HG02943 (cell line): ENCODE measurements at regions not wholly inside any gene's neighbourhood (a gene's known extent, or its start where the extent isn't known, plus 50 kb on each side); places are given as distances from the start of the nearest gene placed in this dataset.
"Not testable (repeated sequence)": the region's sequence is repeated elsewhere in the genome, so short reads cannot be mapped to it uniquely, and the experiment has no call there.

Experiments
- ATAC-seq: cut with Tn5 transposase; IDR thresholded peaks from one replicate; pipeline ENCODE4 v1.9.1; 2021; ENCODE audit warnings: mild to moderate bottlenecking, low read depth, moderate library complexity; ENCODE audit not compliant: unreplicated experiment

DNA sequence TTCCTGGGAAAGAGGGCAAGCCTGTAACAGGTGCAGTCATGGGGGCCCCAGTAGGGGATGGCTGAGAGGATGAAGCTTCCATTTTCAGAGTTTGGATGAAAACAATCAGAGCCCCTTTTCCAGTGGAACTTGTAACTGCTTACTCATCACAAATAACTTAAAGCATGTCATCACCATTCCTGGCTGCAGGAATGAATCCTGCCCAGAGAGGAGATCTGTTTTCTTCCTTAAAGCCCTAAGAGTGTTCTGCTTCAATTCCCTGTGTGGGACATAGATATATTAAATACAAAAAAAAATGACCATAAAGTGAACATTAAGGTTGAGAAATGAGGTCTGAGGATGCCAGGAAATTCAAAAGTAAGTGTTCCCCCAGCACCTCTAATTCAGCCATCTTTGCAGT is 183.4 kb upstream of the MEIS1 start:
- ATAC-seq = no peak

DNA sequence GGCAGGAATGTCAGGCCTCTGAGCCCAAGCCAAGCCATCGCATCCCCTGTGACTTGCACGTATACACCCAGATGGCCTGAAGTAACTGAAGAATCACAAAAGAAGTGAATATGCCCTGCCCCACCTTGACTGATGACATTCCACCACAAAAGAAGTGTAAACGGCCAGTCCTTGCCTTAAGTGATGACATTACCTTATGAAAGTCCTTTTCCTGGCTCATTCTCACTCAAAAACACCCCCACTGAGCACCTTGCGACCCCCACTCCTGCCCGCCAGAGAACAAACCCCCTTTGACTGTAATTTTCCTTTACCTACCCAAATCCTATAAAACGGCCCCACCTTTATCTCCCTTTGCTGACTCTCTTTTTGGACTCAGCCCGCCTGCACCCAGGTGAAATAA is 185.8 kb upstream of the MEIS1 start:
- not testable (repeated sequence) for ATAC-seq

DNA sequence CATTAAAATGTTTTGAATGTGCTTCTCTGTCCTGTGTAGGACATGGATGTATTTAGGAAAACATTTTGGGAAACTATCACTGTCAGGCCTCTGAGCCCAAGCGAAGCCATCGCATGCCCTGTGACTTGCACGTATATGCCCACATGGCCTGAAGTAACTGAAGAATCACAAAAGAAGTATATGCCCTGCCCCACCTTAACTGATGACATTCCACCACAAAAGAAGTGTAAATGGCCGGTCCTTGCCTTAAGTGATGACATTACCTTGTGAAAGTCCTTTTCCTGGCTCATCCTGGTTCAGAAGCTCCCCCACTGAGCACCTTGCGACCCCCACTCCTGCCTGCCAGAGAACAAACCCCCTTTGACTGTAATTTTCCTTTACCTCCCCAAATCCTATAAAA is 191.1 kb upstream of the MEIS1 start:
- not testable (repeated sequence) for ATAC-seq

DNA sequence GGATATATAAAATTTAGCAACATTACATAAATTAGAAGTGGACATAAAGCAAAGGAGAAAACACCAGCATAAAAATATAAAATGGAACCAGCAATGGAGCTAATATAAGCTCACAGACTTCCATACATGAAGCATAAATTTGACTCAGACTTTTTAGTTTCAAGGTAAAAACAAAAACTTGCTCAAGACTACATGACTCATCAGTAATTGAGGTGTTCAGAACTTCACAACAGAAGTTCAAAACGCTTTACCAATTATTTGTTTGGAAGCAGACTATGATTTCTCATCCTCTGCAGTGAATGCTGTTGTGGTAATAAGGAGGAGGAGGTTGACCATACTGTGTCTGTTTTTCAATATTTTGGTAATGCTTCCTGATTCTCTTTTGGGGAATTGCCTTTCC is 192.0 kb upstream of the MEIS1 start:
- ATAC-seq = not testable (repeated sequence)

DNA sequence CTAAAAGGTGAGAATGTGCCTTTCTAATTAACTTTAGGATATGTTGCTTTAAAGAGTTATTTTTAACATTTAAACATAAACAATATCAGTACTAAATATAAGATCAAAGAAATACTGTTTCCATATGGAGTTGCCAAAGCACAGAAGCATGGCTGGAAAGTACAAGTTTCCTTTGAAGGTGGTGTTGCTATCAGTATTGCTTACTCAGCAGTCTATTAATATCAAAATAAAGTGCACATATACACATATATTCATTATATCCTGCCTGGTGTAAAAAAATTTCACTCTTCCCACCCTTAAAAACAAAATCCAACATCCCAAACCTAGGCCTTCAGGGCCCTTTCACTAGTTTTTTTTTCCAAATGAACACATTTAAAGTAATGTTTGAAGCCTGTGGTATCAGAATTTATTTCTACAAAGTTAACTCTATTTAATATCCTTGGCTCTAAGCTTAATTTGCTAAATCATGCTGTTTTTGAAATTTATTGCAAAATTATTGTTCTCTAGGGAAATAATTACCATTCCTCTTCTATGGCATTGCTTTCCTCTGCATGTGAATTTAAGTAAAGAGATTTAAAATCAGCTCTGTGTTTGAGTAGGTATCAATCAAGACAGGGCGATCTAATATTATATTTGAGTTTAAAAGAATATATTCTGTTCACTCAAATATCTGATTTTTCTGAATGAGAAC is 192.7 kb upstream of the MEIS1 start:
- no peak for ATAC-seq

DNA sequence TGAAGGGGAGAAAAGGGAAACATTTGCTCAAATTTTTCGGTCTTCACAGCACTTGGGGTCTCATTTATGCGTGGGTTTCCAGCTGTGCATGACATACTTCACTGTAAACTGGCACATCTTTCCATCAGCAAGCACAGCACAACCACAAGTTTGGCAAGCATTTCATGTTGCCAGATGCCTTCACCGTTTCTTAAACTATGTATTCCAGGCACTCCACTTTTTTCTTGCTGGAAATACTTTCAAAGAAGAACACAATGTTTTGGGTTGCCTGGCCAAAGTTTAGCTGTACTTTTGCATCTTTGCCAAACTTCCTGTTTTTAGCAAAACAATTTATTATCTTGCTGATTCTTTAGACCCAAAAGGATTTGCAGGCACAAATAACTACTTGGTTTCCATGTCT is 194.6 kb upstream of the MEIS1 start:
- no peak for ATAC-seq

DNA sequence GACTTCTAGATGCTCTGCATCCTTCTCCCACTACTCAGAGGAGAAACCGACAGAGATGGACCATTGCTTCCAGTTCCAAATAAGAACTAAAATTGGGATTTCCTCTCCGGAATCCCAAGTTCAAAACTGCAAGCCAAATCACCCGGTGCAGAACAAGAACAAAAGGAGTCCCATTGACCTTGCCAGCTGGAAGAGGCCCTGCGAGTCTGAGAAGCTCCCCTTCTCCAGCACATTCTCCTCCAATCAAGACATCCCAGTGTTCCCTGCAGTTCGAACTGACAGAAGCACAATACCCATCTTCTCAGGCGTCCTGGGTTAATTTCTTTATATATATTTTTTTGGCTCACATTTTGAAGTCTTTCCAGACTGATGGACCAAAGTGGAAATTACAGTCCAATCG is 195.3 kb upstream of the MEIS1 start:
- ATAC-seq = no peak

DNA sequence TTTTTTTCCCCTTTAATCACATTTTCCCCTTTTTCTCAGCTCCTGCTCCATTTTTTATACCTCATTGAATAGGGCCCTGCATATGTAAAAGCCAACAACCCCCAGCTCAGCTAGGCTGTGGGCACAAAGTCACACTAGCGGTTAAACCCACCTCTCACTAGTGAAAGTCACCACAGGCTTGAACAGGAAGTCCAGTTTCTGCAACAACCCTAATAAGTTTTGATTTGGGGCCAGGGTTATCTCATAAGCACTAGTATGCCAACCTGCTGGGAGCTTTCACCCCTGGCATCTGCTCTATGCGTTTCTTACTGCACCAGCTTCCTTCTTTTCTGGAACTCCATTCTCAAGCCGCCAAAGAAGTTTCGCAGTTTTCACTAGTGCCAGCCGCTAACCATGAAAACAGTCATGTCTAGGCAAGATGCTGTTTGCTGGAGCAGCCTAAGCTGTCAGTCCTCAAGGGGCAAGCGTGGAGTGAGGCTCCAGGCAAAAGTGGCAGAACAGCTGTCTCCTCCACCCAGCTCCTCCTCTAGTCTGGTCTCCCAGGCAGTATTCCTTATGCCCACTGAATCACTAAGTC is 197.0 kb upstream of the MEIS1 start:
- ATAC-seq = no peak

DNA sequence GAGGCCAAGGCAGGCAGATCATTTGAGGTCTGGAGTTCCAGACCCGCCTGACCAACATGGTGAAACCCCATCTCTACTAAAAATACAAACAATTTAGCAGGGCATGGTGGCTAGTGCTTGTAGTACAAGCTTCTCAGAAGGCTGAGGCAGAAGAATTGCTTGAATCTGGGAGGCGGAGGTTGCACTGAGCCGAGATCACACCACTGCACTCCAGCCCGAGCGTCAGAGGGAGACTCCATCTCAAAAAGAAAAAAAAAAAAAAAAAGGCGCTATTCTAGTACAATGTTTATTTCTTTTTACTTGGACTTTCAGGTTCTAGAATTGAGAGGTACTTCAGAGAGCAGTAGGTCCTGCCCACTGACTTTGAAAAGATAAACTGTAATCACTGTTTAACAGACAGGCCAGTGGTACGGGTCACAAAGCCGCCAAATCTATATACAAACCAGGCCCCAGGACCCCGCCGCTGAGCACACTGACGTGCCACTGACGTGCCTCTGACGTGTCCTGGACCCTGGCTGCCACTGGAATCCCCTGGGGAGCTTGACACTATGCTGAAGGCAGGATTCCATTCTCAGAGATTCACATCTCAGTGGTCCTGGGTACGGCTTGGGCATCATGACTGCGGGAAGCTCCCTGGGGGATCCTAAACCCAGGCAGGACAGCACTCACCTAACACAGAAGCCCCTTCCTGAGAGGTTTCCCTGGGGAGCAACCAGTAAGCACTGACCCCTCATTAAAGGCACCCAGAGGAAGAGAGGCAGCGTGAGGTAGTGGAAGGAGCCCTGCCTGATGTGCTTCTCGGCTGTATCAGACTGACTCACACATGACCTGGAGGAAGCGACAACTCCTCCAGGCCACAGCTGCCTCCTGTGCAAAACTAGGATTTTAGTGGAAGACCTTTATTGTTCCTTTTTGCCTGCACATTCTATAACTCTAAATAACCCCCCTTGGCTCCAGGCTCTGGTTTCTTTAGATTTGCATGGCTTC is 197.8 kb upstream of the MEIS1 start:
- ATAC-seq = no peak

DNA sequence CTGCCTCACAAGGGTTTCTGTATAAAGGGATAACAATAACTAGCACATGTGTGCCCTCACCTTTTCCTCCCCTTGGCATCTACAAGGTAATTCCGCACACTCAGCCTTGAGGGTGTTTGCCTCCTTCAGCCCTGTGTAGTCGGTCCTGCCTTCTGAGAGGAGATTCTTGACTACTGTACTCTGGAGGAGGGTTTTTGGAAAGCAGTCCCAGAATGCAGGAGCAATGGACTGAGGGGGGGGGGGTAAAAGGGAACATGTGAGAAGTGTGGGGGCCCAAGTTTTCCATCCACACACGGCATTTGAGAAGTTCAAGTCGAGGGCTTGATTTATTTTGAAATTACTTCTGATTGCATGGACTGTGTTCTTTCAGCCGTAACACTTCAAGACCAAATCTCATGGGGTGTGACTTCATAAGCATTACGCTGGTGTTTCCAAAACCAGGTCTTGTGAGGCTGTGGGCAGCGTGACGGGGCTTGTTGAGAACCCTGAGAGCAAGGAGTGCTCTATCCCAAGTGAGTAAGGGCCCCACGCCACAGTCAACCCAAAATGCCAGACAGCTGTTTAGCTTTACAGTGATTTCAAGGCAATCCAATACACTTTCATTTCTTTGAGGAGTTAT is 198.7 kb upstream of the MEIS1 start:
- ATAC-seq = no peak

DNA sequence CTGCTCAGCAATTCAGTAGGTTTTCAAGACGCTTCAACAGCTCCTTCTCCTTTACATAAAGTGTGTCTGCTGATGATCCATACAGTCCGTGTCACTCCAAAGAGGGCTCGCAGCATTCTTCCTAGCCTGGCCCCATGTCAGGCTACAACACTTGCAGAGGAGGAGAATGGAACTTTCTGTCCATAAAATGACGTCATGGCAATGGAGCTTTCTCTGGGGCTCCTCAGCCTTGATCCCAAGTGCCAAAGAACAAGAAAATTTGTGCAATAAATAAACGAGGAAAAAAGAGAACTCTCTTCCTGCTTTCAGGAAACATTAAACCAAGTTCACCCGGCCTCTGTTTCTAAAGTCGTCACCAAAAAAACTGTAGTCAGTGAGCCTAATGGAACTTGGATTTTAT is 199.5 kb upstream of the MEIS1 start:
- ATAC-seq = no peak

DNA sequence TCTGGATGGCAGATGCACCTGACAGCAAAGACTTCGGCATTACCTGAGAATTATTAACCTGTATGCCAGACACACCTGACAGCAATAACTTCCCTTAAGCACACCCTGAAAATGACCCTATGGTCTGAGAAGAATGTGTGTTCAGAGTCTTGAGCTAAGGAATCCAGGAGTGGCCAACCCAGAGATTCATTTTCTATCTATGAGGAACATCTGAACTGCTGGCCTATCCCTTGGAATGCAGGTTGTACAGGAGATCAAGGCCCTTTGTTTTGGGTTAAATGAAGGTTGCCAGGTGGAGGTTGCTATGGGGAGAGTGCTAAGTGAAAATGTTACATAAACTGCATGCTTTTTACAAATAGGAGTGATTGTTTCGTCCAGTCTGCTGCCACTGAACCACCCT is 200.9 kb upstream of the MEIS1 start:
- no peak for ATAC-seq

DNA sequence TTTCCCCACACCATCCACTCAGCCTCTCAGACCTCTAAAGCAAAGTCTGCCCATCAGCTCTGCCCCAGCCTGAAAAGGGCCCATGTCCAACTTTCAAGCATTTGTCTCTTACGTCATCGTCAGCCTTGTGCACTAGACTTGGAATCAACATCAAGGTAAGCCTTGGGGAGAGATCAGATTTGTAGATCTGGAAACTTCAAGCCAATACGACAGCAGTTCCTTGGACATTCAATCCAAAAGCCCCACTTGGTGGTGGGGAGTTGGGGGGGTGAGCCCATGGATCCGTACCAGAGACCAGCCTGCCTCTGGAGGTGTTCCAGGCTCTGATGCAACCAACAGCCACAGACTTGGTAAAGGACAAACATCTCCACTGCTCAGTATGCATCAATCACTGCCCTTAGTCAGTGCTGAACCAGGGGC is 206.8 kb upstream of the MEIS1 start:
- ATAC-seq = no peak

DNA sequence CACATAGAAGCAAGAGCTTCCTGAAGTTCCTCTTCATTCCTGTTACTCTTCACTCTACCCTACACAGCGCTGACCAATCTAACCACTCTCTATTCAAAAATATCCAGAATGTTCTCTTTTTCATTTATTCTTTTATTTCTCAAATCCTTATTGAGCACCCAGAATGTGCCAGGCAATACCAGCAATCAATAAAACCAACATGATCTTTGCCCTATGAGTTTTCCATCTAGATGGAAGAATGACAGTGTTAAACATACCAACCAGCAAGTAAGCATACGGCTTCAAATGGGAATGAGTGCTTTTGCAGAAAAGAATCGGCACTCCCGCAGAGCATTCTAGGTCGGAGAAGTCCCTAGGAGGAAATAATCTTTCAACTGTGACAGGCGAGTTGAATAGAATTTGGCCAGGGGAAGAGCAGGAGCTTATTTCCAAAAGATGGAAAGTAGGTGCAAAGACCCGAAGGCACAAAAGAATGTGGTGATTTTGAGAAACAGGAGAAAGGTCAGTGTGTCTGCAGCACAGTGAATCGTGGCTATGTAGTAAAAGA is 217.8 kb upstream of the MEIS1 start:
- no peak for ATAC-seq

DNA sequence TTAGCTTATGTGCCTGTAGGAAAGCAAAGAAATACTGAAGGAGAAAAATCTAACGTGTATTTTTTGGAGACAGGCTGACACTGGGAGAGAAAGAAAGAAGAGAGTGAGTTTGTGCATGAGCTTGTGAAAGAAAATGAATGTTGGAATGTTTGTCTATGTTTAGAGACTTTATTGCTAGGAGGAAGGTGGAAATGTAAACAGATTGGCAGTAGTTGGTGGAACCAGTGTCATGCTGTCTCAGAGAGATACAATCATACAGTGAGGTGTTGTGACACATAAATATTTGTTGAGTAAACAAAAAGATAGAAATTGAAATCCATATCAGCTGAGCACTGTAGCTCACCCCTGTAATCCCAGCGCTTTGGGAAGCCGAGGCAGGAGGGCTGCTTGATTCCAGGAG is 222.2 kb upstream of the MEIS1 start:
- ATAC-seq = no peak

DNA sequence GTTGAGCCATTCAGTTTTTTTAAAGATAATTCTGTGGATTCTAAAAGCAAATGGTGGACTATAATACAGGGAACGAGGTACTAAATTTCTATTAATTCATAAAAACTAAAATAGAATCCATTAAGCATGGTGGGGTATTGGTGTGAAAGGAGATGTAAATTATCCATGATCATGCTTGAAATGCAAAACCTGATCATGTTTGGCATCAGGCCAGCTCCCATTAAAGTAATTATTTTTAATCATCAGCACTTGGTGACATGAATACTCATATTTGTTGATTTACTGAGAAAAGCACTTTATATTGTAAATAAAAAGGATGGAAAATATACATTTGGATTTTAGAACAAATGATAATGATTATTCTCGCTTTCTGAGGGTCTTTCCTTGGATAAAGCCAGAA is 232.3 kb upstream of the MEIS1 start:
- ATAC-seq = no peak

DNA sequence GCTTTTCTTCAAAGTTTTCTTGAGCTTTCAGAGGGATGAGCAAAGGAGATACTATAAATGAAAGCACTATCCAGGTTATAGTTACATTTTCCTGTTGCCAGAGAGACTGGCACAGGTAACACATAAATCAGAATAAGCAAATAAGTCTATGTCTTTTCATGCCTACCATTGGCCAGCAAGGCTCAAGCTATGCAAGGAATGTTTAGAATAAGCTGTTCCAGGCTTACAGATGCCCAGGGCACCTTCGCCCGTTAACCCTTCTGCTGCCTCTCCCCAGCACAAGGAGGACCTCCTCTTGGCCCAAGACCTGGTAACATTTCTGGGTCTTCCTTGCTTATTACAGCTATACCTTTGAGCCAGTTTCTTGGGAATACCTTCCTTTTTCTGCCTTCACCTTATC is 233.7 kb upstream of the MEIS1 start:
- ATAC-seq = no peak

DNA sequence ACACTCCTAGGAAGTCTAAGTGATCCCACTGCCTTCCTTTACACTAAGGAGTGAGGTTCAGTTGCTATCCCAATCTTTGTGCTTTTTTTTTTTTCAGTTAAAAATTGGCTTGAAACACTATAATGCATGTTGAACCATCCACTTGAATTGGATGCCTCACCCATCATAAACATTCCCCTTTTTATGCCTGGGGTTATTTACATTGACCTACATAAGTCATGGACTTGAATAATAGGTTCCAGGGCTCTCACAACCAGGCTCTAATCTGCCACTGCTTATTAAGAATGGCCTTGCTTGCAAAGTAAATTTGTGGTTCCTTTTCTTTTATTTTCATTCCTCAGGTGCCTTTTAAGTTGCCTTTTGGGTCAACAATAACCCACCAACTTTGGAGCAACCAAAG is 236.1 kb upstream of the MEIS1 start:
- ATAC-seq = no peak

DNA sequence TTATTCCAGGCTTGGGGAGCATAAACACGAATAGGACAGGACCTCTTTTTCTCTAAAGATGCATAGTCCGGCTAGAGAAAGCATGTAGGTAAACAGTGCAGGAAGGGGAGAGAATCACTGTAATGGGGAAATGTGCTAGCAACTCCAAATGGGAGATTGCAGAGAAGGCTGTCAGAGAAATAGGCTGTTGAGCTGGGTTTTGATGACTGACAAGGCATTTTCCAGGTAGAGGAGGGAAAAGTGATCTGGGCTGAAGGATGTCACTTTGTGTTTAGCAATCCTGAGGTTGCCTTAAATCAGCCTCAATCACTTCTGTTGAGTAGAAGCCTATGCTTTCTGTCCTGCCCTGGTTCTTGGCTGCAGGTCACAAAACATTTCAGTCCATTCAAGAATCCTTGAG is 242.0 kb upstream of the MEIS1 start:
- ATAC-seq = no peak

DNA sequence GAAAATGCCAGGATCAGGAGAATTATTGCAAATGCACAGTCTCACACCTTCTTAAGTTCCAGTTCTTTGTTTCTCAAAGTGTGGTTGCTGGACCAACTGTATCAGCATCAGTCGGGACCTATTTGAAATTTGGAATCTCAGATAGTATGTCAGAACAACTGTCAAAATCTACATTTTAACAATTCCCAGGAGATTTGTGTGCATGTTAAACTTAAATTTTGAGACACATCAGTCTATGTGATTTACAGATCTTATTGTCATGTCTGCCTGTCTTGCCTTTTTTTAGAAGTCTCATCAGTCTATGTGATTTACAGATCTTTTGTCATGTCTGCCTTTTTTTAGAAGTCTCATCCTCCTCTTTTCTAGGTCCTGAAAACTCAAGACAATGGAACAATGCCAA is 243.6 kb upstream of the MEIS1 start:
- no peak for ATAC-seq

DNA sequence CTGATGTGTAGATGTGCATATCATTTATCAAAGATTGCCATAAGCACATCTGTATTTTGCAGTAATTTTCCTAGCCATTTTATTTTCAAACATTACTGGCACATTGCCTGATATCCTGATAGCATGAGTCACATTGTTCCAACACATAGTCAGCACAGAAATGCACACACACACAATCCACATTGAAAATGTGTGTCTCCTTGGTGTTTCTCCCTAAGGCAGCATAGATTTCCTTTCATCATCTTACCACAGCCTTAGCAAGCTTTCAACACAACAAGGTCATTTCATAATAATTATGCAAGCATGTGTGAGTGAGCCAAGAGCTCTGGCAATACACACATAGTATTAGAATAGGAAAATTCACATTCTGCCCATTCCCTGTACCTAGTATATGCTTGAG is 245.4 kb upstream of the MEIS1 start:
- ATAC-seq = no peak
